GM19239 (cell line): ENCODE measurements at regions not wholly inside any gene's neighbourhood (a gene's known extent, or its start where the extent isn't known, plus 50 kb on each side); places are given as distances from the start of the nearest gene placed in this dataset.
"Not testable (repeated sequence)": the region's sequence is repeated elsewhere in the genome, so short reads cannot be mapped to it uniquely, and the experiment has no call there.

ENCODE experiments used
- DNase-seq: peaks from one replicate; pipeline ENCODE4 v3.0.0; 2011; ENCODE audit warnings: low spot score; ENCODE audit not compliant: insufficient read length
- FAIRE-seq: peaks from 2 replicates; lab custom pipeline; 2011; peaks lifted over from hg19 to GRCh38; lab: Jason Lieb, UNC

GRCh38 chr10:44557596-44558191 lies 172.8 kb upstream of the CXCL12 start:
- no peak for FAIRE-seq
- no peak for DNase-seq

GRCh38 chr10:44558521-44558920 lies 173.6 kb upstream of the CXCL12 start:
- no peak for FAIRE-seq
- no peak for DNase-seq

GRCh38 chr10:44564361-44564760 lies 179.5 kb upstream of the CXCL12 start:
- FAIRE-seq, result no peak

GRCh38 chr10:44564790-44565189 lies 179.9 kb upstream of the CXCL12 start:
- FAIRE-seq (no peak), DNase-seq (no peak)

More at GRCh38 chr10:44564361-44564760, 179.5 kb upstream of the CXCL12 start:
- no peak for DNase-seq

GRCh38 chr10:44566786-44567185 lies 181.9 kb upstream of the CXCL12 start:
- DNase-seq (no peak), FAIRE-seq (no peak)

GRCh38 chr10:44567471-44567870 lies 182.6 kb upstream of the CXCL12 start:
- DNase-seq, result no peak
- no peak for FAIRE-seq

GRCh38 chr10:44569193-44570091 lies 184.5 kb upstream of the CXCL12 start:
- FAIRE-seq (no peak), DNase-seq (no peak)

GRCh38 chr10:44571701-44572100 lies 186.8 kb upstream of the CXCL12 start:
- FAIRE-seq (no peak), DNase-seq (no peak)

- no peak for DNase-seq
- FAIRE-seq, result no peak
Observed at GRCh38 chr10:44572146-44572545, 187.2 kb upstream of the CXCL12 start.

GRCh38 chr10:44573821-44574220 lies 188.9 kb upstream of the CXCL12 start:
- DNase-seq, result no peak
- no peak for FAIRE-seq

GRCh38 chr10:44574596-44575480 lies 189.9 kb upstream of the CXCL12 start:
- FAIRE-seq, result no peak
- DNase-seq, result no peak

GRCh38 chr10:44575601-44576380 lies 190.9 kb upstream of the CXCL12 start:
- FAIRE-seq (no peak), DNase-seq (no peak)

- FAIRE-seq (no peak), DNase-seq (no peak)
Observed at GRCh38 chr10:44576702-44577191, 191.8 kb upstream of the CXCL12 start.

- no peak for FAIRE-seq
- DNase-seq, result no peak
Observed at GRCh38 chr10:44577533-44577932, 192.6 kb upstream of the CXCL12 start.

GRCh38 chr10:44578271-44578670 lies 193.4 kb upstream of the CXCL12 start:
- DNase-seq (no peak), FAIRE-seq (no peak)

GRCh38 chr10:44578963-44579362 lies 194.1 kb upstream of the CXCL12 start:
- FAIRE-seq, DNase-seq: not testable (repeated sequence)

- FAIRE-seq, result no peak
Observed at GRCh38 chr10:44581996-44582395, 197.1 kb upstream of the CXCL12 start.

GRCh38 chr10:44587488-44588318 lies 202.8 kb upstream of the CXCL12 start:
- DNase-seq (no peak), FAIRE-seq (no peak)

More at GRCh38 chr10:44581996-44582395, 197.1 kb upstream of the CXCL12 start:
- no peak for DNase-seq
